ENCODE measurements at regions not wholly inside any gene's neighbourhood (a gene's known extent, or its start where the extent isn't known, plus 50 kb on each side); places are given as distances from the start of the nearest gene placed in this dataset.
"Not testable (repeated sequence)": the region's sequence is repeated elsewhere in the genome, so short reads cannot be mapped to it uniquely, and the experiment has no call there.

- DNase-seq, result no peak
These were observed 782.5 kb downstream of the ETS1 start for GRCh38 chr11:127804747-127805400.

GRCh38 chr11:127803755-127804154 lies 783.6 kb downstream of the ETS1 start:
- no peak for DNase-seq

GRCh38 chr11:127800989-127801688 lies 786.2 kb downstream of the ETS1 start:
- DNase-seq, result no peak

DNA sequence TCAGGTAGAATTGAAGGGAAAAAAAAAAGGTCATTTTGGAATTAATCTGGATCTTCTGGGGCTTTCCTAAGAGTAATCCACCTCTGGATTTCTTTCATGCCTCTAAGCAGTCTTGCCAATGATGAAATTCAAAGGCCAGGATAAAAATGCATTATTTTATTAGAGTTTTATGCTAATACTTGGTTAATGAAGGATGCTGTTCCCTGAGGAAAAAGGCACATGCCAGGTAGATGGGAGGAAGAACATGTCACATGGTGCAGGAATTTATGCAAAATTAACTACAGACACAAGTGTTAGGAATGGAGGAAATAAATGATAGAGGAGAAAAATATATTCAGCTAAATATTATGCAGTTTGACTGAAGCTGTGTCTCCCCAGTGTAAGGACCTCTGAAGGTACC lies 792.0 kb downstream of the ETS1 start:
- DNase-seq, result no peak

DNA sequence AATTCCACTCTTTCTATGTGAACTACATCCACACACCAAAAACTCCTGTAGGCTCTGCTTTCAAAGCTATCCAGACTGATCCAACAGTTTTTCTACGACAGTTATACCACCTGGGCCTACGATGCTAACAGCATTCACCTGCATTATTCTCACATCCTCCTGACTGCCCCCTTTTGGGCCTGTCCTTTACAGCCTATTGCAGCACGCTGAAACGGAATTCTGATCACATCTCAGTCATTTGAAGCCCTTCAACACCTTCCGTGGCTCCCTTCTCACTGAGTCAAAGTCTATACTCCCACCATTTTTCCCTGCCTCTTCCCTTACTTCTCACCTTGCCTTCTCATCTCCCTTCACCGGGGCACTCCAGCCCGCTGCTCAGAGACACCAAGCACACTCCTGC lies 791.3 kb upstream of the KIRREL3 start:
- no peak for DNase-seq

DNA sequence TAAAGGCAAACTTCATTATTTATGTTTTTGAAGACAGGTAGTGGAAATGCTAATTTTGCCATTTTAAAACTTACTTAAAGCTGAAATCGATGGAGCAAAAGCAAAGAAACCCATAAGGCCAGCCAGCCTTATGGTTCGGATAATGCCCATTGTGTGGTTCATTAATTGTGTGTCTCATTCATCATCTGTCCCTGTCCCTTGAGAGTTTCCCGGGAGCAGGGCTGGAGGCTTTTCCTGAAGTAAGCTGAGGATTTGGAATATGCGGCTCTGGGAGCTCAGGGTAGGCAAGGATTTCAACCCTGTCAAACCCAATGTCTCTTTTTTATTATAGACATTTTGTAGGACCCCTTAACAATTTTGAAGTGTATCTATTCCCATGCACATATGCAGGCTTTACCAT lies 790.0 kb upstream of the KIRREL3 start:
- no peak for DNase-seq

DNA sequence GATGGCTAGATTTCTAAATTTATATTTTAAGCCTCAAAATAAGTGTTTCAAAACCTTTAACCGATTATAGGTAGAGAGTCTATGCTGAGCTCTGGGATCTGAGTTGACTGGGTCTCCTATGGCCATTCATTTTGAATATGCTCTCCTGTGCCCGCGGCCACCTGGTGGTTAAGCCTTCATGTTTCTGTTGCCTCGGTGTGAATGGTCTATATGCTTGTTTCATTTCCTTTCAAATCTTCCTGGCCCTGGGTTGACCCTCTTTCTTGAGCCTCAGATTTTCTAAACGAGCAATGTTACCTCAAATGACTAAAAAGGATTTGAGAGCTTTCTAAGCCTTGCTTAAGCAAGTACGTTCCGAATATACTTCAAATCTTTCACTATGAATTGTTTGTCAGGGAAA lies 789.4 kb upstream of the KIRREL3 start:
- DNase-seq, result no peak

DNA sequence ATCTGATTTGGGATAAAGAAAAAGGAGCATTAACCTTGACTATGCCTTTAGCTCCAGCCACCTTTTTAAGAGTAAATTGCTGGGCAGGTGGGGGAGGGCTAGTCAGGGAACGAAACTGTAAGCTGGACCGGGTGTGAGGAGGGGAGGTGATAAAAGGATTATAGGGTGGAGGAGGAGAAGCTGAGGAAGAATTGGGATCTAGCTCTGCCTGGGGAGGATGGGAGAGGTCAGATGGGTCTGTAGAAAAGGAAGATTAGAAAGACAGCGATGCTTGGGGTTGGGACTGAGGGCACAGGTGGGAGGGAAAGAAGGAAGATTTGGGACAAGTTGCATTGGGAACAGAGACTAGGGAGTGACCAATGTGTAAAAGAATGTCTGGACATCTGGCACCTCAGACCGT lies 772.4 kb upstream of the KIRREL3 start:
- not testable (repeated sequence) for DNase-seq

DNA sequence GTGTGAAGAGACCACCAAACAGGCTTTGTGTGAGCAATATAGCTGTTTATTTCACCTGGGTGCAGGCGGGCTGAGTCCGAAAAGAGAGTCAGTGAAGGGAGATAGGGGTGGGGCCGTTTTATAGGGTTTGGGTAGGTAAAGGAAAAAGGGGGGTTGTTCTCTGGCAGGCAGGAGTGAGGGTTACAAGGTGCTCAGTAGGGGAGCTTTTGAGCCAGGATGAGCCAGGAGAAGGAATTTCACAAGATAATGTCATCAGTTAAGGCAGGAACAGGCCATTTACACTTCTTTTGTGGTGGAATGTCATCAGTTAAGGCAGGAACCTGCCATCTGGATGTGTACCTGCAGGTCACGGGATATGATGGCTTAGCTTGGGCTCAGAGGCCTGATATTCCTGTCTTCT lies 768.4 kb upstream of the KIRREL3 start:
- not testable (repeated sequence) for DNase-seq

DNA sequence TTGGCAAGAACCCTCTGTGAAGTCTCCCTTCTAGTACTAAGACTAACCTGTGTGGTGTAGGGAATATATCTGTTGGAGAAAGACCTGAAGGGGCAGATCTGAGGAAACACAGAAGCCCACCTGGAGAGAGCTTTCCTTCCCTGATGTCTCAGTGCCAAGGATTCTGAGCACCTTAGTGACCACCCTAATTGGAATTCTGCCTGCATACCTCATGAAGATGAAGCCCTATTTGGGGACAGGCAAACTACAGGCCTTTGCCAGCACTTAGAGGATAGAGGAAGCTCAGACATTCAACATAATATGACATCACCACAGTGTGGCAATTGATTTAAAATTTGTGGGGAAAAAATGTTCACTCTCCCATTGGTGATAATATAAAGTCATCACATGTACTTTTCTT lies 766.2 kb upstream of the KIRREL3 start:
- DNase-seq, result no peak

DNA sequence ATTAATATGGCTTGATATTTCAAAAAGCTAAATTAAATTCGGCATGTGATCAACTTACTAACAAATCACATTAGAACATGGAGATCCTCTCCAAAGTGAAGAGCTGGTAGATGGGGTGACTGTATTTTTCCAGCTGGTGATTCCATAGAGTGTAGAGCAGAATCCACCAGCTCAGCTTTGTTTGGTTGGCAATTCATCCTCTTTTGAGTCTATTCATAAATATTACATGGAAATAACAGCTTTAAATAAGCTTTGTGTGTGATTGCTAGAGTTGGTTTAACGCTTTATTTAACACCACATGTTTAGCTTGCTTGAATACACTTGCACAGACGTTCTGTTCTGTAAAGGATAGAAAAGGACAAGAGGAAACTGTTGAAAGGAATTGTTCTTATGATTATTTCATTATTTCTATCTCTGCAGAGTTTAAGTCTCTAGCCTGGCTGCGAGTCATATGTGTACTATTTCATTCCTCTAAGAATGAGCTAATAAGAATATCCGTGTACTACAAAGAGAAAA lies 738.3 kb upstream of the KIRREL3 start:
- DNase-seq, result no peak

DNA sequence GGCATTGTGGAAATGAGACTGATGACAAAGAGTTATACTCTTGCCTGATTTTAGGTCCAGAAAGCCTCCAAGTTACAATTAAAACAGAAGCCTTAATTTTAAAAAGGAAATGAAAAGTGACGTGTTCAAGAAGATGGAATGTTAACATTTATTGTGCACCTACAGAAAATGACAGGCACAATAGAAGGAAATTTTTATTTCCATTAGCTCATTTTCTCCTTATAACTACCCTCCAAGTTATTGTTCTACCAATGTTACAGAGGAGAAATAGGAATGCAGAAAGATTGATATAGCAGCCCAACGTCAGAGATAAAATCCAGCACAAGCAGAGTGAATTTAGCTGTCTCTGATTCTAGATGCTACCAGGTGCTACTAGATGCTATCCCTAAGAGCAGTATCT lies 736.9 kb upstream of the KIRREL3 start:
- DNase-seq, result no peak

GRCh38 chr11:127733552-127733951 lies 733.0 kb upstream of the KIRREL3 start:
- no peak for DNase-seq

- no peak for DNase-seq
These were observed 725.8 kb upstream of the KIRREL3 start for GRCh38 chr11:127726367-127726766.

GRCh38 chr11:127723714-127724113 lies 723.1 kb upstream of the KIRREL3 start:
- no peak for DNase-seq

GRCh38 chr11:127713226-127713625 lies 712.7 kb upstream of the KIRREL3 start:
- DNase-seq, result no peak

DNA sequence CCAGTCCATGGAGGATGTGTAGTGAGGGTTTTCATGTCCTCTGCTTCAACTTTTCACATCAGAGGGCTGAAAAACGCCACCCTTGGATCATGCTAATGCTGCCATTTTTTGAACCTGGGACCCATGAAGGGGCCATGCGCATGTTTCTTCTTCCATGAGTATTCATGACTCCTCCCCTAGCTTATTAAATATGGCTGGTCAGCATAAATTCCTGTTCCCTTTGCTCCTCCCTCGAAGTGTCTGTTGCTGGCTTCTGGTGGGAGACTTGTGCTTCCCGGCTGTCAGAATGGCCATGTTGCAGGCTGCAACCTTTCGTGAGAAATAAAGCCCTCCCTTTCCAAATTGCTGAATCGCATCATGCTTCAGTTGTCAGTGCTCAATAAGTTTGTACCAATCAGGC lies 711.2 kb upstream of the KIRREL3 start:
- no peak for DNase-seq

DNA sequence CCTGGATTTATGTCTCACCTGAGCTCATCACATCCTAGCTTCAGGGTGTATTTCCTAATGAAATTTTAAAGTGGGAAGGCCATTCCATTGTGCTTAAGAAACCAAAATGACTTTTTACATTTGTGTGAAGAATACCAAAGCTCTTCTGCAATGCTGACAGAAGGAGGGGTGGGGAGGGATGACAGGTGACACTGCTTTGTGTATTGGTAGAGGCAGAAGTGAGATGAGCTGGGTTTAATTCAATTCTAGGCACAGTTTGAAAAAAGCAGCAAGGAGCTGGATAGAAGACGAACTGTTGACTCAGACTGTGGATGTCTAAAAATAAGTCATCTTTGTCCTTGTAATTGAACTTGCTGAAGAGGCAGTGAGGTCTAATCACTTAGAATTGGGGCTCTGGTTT lies 710.3 kb upstream of the KIRREL3 start:
- DNase-seq, result no peak

GRCh38 chr11:127709960-127710359 lies 709.4 kb upstream of the KIRREL3 start:
- DNase-seq, result no peak

- no peak for DNase-seq
These were observed 693.1 kb upstream of the KIRREL3 start for GRCh38 chr11:127693686-127694085.

GRCh38 chr11:127683321-127683720 lies 682.8 kb upstream of the KIRREL3 start:
- DNase-seq, result no peak

- no peak for DNase-seq
These were observed 679.4 kb upstream of the KIRREL3 start for GRCh38 chr11:127679816-127680545.

- DNase-seq, result no peak
These were observed 678.1 kb upstream of the KIRREL3 start for GRCh38 chr11:127678631-127679030.

Data from CD4-positive, alpha-beta T cell treated with Interleukin-17A for 1 hour (primary cell).